ENCODE measurements at regions not wholly inside any gene's neighbourhood (a gene's known extent, or its start where the extent isn't known, plus 50 kb on each side); places are given as distances from the start of the nearest gene placed in this dataset.

GRCh38 chr2:236858661-236859060 is 227.0 kb upstream of the COPS8 start:
- DNase-seq: no peak

GRCh38 chr2:236859908-236860307 is 225.8 kb upstream of the COPS8 start:
- DNase-seq: no peak

- no peak for DNase-seq
Observed at GRCh38 chr2:236861196-236861875, 224.4 kb upstream of the COPS8 start.

- no peak for DNase-seq
Observed at GRCh38 chr2:236861944-236862343, 223.7 kb upstream of the COPS8 start.

- DNase-seq: no peak
Observed at GRCh38 chr2:236862526-236862925, 223.2 kb upstream of the COPS8 start.

GRCh38 chr2:236862961-236863728 is 222.5 kb upstream of the COPS8 start:
- no peak for DNase-seq

GRCh38 chr2:236863729-236864126 is 222.0 kb upstream of the COPS8 start:
- no peak for DNase-seq

GRCh38 chr2:236865052-236865451 is 220.6 kb upstream of the COPS8 start:
- no peak for DNase-seq

GRCh38 chr2:236866542-236867340 is 218.9 kb upstream of the COPS8 start:
- no peak for DNase-seq

GRCh38 chr2:236867441-236868260 is 218.0 kb upstream of the COPS8 start:
- no peak for DNase-seq

- no peak for DNase-seq
Observed at GRCh38 chr2:236870370-236870769, 215.3 kb upstream of the COPS8 start.

GRCh38 chr2:236871500-236872001 is 214.1 kb upstream of the COPS8 start:
- DNase-seq: no peak

GRCh38 chr2:236872015-236872414 is 213.7 kb upstream of the COPS8 start:
- no peak for DNase-seq

GRCh38 chr2:236872981-236873380 is 212.7 kb upstream of the COPS8 start:
- DNase-seq: no peak

- no peak for DNase-seq
Observed at GRCh38 chr2:236873636-236874035, 212.1 kb upstream of the COPS8 start.

- no peak for DNase-seq
Observed at GRCh38 chr2:236874866-236875481, 210.7 kb upstream of the COPS8 start.

- DNase-seq: no peak
Observed at GRCh38 chr2:236875906-236876505, 209.7 kb upstream of the COPS8 start.

GRCh38 chr2:236876642-236877041 is 209.0 kb upstream of the COPS8 start:
- no peak for DNase-seq

- DNase-seq: no peak
Observed at GRCh38 chr2:236877972-236878371, 207.7 kb upstream of the COPS8 start.

- no peak for DNase-seq
Observed at GRCh38 chr2:236879416-236879963, 206.2 kb upstream of the COPS8 start.

GRCh38 chr2:236882074-236882473 is 203.6 kb upstream of the COPS8 start:
- DNase-seq: no peak
